Prostate gland (tissue), 1 donor: ENCODE measurements at regions not wholly inside any gene's neighbourhood (a gene's known extent, or its start where the extent isn't known, plus 50 kb on each side); places are given as distances from the start of the nearest gene placed in this dataset.

ENCODE experiments used
- POLR2A ChIP-seq: fragments of 450-650 bp; IDR thresholded peaks from one replicate; pipeline ENCODE4 v1.6.1; 2016; ENCODE audit warnings: antibody characterized with exemption, mild to moderate bottlenecking
- POLR2AphosphoS5 ChIP-seq: sonication (generic); formaldehyde crosslinking; IDR thresholded peaks from one replicate; pipeline ENCODE4 v1.6.1; 2017; ENCODE audit warnings: antibody characterized with exemption

- no peak for TF ChIP-seq POLR2AphosphoS5
- TF ChIP-seq POLR2A, result no peak
These were observed 229.0 kb upstream of the TBL1XR1 start for GRCh38 chr3:177426106-177426877.
